GM21367 (cell line): ENCODE measurements at regions not wholly inside any gene's neighbourhood (a gene's known extent, or its start where the extent isn't known, plus 50 kb on each side); places are given as distances from the start of the nearest gene placed in this dataset.
"Not testable (repeated sequence)": the region's sequence is repeated elsewhere in the genome, so short reads cannot be mapped to it uniquely, and the experiment has no call there.

Experiments used
- ATAC-seq: cut with Tn5 transposase; IDR thresholded peaks from one replicate; pipeline ENCODE4 v1.9.1; 2021; ENCODE audit not compliant: unreplicated experiment

DNA sequence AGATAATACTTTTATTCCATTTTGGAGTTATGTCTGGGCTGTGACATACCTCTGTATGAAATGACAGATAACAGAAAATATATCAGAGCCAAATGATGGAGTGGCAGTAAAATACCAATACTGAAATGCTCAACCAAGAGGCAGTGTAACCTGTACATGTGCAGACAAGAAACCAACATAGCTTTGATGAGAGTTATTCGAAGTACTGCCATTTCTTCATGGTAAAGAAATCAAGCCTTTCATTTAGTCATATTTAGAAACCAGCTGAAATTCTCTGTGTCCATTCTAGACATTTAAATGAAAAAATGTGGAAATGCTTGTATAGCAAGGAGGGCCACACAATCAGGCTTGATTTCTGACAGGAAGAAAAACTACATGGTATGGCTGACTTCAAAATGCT, 127.1 kb upstream of the PTPRZ1 start:
- ATAC-seq = no peak

DNA sequence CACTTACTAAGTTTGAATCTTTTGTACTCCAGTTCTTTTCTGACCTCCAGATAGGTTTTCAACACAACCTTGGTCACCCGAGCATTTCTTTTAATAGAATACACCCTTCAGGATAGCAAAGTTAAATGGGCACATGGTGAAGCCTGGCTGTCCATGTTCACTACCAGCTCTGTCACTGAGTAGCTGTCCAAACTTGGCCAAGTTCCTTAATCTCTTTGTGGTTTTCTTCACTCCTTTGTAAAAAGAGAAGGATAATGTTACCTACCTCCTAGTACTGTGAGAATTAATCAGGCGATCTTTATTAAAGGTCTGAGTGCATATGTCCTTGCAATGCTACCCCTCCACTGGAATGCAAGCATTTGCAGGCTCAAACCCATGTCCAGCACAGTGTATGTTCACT, 128.1 kb upstream of the PTPRZ1 start:
- ATAC-seq = no peak

DNA sequence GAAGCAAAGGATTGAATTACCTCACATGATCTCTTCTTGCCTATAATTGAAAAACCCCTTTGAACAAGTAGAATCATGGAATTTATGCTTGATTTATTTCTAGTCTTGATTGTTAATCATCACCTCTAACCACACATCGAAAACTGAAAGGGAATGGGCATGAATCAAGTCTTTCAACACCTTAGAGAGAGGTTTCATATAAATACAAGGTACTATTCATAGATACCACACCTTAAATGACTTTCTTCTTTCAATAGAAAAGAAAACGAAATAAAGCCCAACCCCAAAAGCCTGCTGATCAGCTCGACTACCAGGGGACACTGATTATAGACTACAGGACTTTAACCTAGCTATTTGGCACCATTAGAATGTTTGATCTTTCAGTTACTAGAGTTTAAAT, 128.6 kb upstream of the PTPRZ1 start:
- no peak for ATAC-seq

DNA sequence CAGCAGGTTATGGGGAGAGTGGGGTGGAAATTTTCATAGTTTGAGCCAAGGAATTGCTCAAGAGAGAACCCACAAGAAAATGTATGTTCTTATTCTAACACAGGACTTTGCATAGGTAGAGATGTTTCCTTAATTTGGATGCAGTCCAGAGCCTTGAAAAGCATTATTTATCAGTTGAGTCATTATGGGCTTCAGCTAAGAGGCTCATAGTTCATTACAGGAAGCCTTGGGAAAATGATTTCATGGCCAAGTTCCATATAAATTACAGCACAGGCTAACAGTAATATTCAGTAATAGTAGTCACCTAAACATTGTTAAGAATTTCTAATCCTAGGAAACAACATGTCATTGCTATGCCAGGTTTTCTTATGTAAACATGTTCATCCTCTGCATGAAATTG, 131.1 kb upstream of the PTPRZ1 start:
- no peak for ATAC-seq

DNA sequence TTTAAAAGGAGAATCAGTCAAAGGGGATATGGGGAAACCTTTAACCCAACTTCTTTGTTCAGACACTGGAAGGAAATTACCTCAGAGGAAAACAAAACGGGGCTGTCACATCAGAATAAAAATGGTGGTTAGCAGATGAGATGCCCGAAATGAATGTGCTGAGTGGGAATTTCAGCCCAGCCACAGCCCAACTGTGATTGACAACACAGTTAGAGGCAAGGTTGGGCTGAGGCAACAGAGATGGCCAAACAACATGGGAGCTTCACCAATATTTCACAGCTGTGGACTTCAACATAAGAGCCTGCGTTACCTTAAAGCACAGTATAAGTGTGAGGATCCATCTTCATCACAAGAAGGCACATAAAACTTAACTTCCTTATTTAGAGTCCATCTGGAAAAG, 133.5 kb upstream of the PTPRZ1 start:
- ATAC-seq = no peak

DNA sequence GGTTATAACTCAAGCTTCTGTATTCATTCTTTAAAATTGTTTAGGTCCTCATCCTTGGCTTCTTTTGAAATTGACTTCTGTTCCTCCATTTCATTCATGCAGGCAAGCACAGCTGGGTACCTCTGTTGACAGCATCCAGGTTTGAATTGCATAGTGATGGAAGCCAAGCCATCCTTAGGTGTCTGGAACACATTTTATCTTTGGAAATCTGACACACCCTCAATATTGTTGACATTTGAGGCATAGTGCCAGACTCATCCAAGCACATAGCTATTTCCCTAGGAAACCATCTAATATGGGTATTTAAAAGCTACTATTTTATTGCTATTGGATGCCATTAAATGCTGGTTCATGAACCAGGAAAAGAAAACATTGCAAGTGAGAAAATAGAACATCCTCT, 142.1 kb upstream of the PTPRZ1 start:
- no peak for ATAC-seq

DNA sequence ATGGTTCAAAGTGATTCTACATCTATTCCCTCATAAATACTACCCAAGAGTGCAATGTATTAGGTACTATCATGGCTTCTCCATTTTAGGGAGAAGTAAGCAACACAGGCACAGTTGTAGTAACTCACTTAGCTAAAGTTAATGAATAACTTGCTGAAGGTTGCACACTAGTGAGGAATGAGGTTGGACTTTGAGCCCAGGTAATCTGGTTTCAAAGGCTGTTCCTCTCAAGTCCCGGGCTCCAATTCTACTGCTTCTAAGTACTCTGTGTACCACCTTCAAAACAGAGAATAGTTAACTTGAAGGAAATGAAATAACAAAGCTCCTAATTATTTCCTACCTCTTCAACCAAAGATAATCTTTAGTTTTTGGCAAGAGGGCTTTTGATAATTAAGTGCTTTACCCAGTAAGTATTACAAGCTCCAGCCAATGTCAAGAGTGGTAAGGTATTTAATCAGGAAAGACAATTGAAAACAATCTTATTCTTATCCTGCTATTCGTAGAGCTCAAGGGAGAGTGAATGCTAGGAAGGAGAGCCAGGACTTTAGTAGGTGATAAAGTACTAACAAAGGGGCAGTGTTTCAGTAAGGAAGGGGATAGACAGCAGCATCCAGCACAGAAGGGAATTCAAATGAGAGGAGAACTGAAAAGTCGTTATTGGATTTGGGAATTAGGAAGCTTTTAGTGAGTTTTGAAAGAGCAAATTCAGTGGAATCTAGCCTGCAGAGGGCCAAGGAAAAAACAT, 158.2 kb upstream of the PTPRZ1 start:
- no peak for ATAC-seq

DNA sequence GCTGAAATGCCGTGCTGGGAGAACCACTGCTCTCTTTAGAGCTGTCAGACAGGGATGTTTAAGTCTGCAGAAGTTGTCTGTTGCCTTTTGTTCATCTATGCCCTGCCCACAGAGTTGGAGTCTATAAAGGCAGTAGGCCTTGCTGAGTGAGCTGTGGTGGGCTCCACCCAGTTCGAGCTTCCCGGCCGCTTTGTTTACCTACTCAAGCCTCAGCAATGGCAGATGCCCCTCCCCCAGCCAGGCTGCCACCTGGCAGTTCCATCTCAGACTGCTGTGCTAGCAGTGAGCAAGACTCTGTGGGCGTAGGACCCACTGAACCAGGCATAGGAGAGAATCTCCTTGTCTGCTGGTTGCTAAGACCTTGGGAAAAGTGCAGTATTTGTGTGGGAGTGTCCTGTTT, 160.0 kb upstream of the PTPRZ1 start:
- ATAC-seq = not testable (repeated sequence)

DNA sequence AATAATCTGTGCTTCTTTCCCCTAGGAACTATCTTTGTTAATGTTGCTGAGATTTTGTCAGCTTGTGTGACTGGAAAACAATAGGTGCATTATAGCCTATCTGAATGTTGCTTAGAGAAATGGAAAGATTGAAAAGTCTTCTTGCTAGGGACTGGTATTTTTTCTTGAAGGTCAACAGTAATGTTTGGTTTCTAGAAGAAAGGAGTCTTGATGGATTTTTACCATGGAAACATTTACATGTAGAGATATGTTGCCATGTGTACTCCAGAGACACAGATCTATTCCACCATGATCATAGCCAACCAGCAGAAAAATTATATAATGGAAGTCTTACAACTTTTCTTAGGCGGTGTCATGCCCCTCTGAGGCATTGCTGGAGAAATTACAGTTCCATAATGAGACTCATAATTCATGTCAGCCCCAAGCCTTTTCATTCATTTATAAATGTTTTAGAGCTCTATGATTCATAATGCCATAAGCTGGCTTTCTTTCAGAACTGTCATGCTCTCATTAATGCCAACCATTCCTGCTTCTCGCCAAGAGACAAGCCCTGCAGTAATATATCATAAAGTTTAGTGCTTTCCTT, 175.1 kb upstream of the PTPRZ1 start:
- ATAC-seq = no peak

DNA sequence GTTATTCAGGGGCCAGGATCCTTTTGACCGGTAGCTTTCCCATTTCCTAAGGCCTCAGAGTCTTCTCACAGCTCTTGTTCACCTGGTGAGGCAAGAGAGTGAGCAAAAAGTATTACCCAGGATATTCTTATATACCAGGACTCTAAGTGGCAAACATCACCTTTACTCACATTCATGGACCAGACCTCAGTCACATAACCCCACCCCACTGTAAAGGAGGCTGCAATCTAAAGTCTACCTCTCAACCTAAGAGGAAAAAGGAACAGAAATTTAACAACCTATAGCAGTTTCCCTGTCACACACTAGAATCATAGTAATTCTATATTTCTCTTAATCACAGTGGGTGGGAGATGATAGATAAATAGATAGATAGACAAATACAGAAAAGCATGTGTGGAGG, 176.0 kb upstream of the PTPRZ1 start:
- no peak for ATAC-seq

DNA sequence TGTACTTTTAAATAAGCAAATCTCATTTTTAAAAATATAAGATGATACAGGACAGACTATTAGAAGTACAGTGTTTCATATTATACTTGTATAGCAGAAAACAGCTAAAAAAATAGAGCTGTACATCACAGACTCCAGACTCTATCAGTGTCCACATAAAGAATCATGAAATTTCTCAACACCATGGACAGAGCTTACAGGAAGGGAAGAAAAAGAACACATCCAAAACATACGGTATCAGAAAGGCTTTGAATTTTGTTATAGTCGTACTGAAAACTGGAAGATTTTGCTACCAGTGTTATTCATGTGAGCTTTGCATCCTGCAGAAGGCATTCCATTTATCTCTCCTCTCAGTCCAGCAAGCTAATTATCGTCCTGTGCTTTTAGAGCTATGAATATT, 183.2 kb upstream of the PTPRZ1 start:
- ATAC-seq = no peak

DNA sequence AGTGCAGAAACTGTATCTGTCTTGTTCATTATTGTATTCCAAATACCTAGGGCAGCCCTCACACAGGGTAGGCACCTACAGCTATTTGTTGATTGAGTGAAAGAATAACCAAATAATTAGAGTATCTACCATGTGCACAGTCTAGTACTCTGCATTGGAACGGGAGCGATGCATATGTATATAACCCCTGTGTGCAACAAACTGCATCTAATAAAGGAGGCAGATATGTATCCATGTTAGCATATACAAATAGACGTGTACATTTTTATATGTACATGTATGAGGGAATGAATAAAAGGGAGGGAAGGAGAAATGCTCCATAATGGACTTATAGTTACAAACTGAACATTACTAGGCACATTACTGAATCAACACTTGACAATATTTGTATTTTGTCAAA, 191.3 kb upstream of the PTPRZ1 start:
- ATAC-seq = no peak

DNA sequence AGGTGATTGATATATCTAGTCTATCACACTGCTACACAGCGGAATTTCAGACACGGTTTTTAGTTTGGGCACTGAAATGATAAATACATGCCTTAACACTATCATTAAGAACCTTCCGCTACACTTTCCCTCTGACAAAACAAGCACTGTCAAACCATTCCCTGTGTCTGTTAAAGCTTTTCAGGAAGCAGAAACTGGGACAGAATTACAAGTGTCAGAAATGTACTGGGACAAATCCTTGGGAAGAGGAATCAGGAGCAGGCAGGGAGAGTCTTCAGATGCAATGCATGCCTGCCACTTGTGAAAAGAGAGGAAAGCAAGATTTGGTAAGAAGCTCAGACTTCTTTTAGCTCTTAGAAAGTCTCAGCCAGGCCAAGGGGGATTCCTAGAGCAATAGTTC, 196.8 kb upstream of the PTPRZ1 start:
- no peak for ATAC-seq

DNA sequence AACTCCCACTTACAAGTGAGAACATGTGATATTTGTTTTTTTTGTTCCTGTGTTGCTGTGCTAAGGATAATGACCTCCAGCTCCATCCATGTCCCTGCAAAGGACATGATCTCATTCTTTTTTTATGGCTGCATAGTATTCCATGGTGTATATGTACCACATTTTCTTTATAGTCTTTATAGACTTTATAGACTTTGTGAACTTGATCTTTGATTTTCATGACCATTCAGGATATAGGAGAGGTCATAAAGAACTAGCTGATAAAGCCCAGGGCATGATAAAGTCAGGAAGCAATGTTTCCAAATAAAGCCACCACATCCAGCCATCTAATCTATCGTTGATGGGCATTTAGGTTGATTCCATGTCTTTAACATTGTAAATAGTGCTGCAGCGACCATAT, 198.5 kb upstream of the PTPRZ1 start:
- ATAC-seq = not testable (repeated sequence)

DNA sequence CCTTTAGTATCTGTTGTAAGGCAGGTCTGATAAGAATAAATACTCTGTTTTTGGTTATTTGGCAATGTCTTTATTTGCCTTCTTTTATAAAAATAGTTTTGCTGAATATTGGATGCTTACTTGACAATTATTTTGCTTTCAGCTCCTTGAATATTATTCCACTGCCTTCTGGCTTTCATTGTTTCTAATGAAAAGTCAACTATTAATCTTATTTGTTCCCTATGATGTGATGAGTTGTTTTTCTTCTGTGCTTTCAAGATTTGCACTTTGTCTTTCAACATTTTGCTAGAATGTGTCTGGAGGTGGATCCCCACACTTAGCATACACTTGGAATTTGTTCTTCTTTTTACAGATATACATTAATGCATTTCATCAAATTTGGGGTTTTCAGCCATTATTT, 203.8 kb upstream of the PTPRZ1 start:
- no peak for ATAC-seq

DNA sequence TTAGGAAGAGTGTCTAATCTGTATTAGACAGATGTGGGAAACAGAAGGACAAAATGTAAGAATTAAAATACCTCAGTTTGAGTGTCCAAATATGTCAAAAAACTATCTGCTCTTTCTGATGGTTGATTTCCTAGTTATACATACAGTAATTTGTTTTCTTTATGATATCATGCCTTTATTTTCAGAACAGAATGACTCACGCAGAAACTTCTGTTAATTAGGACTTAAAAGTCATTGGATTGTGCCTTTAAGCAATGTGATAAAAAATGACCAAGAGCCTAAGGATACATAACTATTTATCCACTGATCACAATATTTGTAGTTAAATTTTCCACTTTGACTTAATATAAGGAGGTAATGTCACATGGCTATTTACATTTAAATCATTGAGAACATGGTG, 206.7 kb upstream of the PTPRZ1 start:
- ATAC-seq = no peak

DNA sequence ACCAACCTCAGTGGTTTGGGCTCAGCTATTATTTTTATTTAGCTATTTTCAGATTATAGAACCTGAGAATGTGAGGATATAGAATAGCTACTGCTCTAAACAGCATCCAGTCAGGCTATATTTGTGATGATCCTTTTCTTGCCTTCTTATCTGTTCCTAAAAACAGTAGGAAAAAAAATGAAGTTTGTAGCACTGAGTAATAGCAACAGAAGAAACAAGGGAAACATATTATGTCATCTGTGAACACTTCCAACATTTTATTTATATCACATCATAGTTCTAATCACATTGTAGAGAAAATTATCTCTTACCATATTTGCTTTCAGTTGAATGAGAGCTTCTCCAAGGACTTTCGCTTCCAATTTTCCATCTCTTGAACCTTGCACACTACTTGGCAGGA, 229.6 kb upstream of the PTPRZ1 start:
- ATAC-seq = no peak

DNA sequence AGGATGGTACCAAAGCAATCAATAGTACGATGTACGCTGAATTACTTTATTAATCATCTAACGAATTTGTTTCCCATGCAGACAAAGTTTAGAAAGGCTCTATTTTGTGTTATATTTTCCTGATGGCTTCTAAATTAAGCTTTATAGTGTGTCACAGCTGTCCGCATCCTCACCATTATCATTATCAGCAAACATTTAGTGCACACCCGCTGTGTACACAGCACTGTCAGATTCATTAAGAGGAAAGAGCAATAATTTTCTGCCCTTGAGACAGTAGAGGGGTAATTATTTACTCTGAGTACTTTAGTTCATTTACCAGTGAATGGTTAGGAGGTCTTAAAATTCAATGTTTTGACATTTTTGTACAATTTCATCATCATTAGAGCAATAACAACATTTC, 233.3 kb upstream of the PTPRZ1 start:
- no peak for ATAC-seq

DNA sequence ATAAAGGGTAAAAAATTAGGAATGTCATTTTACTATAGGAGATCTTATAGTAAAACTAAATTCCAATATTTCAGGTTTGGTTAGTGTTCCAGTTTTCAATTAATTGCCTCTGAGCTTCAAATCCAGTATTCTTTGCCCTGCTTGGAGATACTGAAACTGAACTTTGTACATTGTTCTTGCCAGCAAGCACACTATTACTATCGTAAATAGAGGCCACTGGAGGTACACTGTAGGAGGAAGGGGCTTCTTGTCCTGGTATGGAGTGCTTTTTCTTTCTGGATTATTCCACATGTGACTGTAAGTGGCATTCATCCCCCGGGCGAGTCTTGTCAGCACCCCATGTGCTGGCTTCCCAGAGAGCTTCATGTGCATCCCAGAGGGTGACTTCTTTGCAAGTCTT, 234.7 kb upstream of the PTPRZ1 start:
- ATAC-seq = no peak

DNA sequence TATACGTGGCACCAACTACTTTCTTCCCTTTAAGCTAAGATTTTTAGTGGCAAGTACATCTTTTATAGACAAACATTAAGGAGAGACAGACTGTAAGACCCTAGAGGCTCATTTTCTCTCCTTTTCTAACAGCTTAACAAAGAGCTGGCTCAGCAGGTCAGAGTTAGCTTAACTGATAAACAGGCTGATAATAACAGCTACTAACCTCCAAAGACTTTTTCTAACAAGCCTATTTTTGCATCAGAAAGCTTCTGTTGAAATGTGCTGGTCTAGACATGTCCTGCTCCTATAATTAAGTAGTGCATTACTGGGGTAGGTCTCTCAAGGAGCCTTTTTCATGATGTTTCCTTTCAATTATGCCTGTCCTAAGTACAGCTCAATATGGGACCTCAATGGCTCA, 238.2 kb upstream of the FAM3C start:
- no peak for ATAC-seq

DNA sequence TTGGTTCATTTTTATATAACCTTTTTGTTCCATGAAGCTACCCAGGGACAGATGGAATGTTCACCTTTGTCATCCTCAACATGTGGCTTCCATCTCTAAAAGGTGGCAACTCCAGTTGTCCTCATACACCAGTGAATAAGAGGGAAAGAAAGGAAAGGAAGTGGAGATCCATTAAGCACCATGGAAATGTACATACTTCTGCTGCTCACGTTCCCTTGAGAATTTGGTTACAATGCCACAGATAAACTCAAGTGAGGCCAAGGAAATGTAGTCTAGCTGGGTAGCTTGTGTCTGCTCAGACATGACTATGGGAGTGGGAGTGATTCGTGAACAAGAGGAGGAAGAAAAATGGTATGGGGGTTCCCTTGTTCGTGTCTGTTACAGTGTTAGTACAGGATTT, 237.1 kb upstream of the FAM3C start:
- no peak for ATAC-seq

DNA sequence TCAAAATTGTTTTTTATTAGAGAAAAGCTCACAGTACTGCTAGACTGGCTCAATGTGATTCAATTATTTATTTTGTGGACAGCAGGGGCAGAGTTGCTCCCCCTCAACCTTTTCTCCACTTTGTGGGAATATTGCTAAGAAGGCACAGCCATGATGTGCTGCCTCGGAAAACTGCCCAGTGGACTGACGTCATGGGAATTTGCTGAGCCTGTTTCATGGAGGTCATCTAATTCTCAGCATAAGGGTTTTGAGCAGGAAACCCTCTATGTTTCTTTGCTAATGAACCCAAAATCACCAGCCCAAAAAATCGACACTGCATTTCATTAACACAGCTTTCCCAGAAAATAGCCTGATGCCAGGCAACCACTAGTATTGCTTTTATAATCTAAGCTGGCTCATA, 228.8 kb upstream of the FAM3C start:
- ATAC-seq = no peak
